H9 (cell line): ENCODE measurements at regions not wholly inside any gene's neighbourhood (a gene's known extent, or its start where the extent isn't known, plus 50 kb on each side); places are given as distances from the start of the nearest gene placed in this dataset.

Source experiments
- DNase-seq: peaks from one replicate; pipeline ENCODE4 v3.0.0-alpha.2; 2017
- H2AFZ ChIP-seq: one replicate; pipeline ENCODE4 v1.6.1; 2013; ENCODE audit warnings: mild to moderate bottlenecking, low read length, control low read depth, moderate library complexity
- H2AK5ac ChIP-seq: 2 replicates; pipeline ENCODE4 v1.6.1; 2013; ENCODE audit warnings: low read length, control low read depth, mixed read lengths; ENCODE audit not compliant: insufficient read length
- H2BK120ac ChIP-seq: one replicate; pipeline ENCODE4 v1.6.1; 2013; ENCODE audit warnings: low read depth, mild to moderate bottlenecking, low read length, control low read depth, inconsistent platforms; ENCODE audit not compliant: poor library complexity, severe bottlenecking
- H2BK12ac ChIP-seq: 2 replicates; pipeline ENCODE4 v1.6.1; 2013; ENCODE audit warnings: low read length, control low read depth, mixed read lengths, low read depth; ENCODE audit not compliant: insufficient read length
- H2BK15ac ChIP-seq: 2 replicates; pipeline ENCODE4 v1.6.1; 2013; ENCODE audit warnings: low read depth, low read length, control low read depth
- H2BK20ac ChIP-seq: one replicate; pipeline ENCODE4 v1.6.1; 2013; ENCODE audit warnings: low read depth, mild to moderate bottlenecking, low read length, control low read depth, inconsistent platforms; ENCODE audit not compliant: poor library complexity, severe bottlenecking
- H2BK5ac ChIP-seq: 2 replicates; pipeline ENCODE4 v1.6.1; 2013; ENCODE audit warnings: low read length, control low read depth, mixed read lengths; ENCODE audit not compliant: insufficient read length
- H3K14ac ChIP-seq: 2 replicates; pipeline ENCODE4 v1.6.1; 2013; ENCODE audit warnings: low read length, control low read depth; ENCODE audit not compliant: insufficient read depth
- H3K18ac ChIP-seq: 2 replicates; pipeline ENCODE4 v1.6.1; 2013; ENCODE audit warnings: low read depth, mild to moderate bottlenecking, mixed read lengths, low read length, control low read depth; ENCODE audit not compliant: insufficient read length
- H3K23ac ChIP-seq: 2 replicates; pipeline ENCODE4 v1.6.1; 2013; ENCODE audit warnings: low read length, control low read depth, mixed read lengths, low read depth; ENCODE audit not compliant: insufficient read length
- H3K23me2 ChIP-seq: 2 replicates; pipeline ENCODE4 v1.6.1; 2013; ENCODE audit warnings: low read depth, mild to moderate bottlenecking, mixed read lengths, low read length, control low read depth; ENCODE audit not compliant: insufficient read length, poor library complexity, severe bottlenecking
- H3K27ac ChIP-seq: 2 replicates; pipeline ENCODE4 v1.5.1; 2013; ENCODE audit warnings: low read length, control low read depth, mixed read lengths, low read depth; ENCODE audit not compliant: insufficient read length
- H3K27me3 ChIP-seq: 2 replicates; pipeline ENCODE4 v1.6.1; 2013; ENCODE audit warnings: low read length, control low read depth, inconsistent platforms; ENCODE audit not compliant: insufficient read depth
- H3K4ac ChIP-seq: 2 replicates; pipeline ENCODE4 v1.6.1; 2013; ENCODE audit warnings: low read depth, mild to moderate bottlenecking, control low read depth, inconsistent platforms, low read length, moderate library complexity
- H3K4me1 ChIP-seq: 2 replicates; pipeline ENCODE4 v1.6.1; 2013; ENCODE audit warnings: low read length, control low read depth, inconsistent platforms; ENCODE audit not compliant: insufficient read depth
- H3K4me2 ChIP-seq: 2 replicates; pipeline ENCODE4 v1.6.1; 2013; ENCODE audit warnings: low read length, control low read depth, mixed read lengths; ENCODE audit not compliant: insufficient read length, insufficient read depth
- H3K56ac ChIP-seq: 2 replicates; pipeline ENCODE4 v1.6.1; 2013; ENCODE audit warnings: low read depth, mild to moderate bottlenecking, mixed read lengths, low read length, control low read depth; ENCODE audit not compliant: insufficient read length
- H3K79me1 ChIP-seq: 2 replicates; pipeline ENCODE4 v1.6.1; 2013; ENCODE audit warnings: low read depth, mild to moderate bottlenecking, moderate library complexity, low read length, control low read depth, inconsistent platforms; ENCODE audit not compliant: insufficient read depth, poor library complexity, severe bottlenecking
- H3K79me2 ChIP-seq: 2 replicates; pipeline ENCODE4 v1.6.1; 2013; ENCODE audit warnings: low read length, control low read depth, inconsistent platforms; ENCODE audit not compliant: insufficient read depth
- H3K9ac ChIP-seq: 2 replicates; pipeline ENCODE4 v1.6.1; 2013; ENCODE audit warnings: low read length, control low read depth, mixed read lengths; ENCODE audit not compliant: insufficient read length; ENCODE audit errors: extremely low read depth
- H3K9me3 ChIP-seq: one replicate; pipeline ENCODE4 v1.6.1; 2013; ENCODE audit warnings: low read depth, low read length, inconsistent platforms; ENCODE audit not compliant: control insufficient read depth
- H3T11ph ChIP-seq: one replicate; pipeline ENCODE4 v1.6.1; 2013; ENCODE audit warnings: mild to moderate bottlenecking, low read length, control low read depth, inconsistent platforms
- H4K20me1 ChIP-seq: one replicate; pipeline ENCODE4 v1.6.1; 2013; ENCODE audit not compliant: control insufficient read depth, insufficient read length, insufficient read depth
- H4K5ac ChIP-seq: 2 replicates; pipeline ENCODE4 v1.6.1; 2013; ENCODE audit warnings: low read depth, mild to moderate bottlenecking, mixed read lengths, low read length, control low read depth; ENCODE audit not compliant: insufficient read length
- H4K8ac ChIP-seq: replicated peaks from 2 replicates; pipeline ENCODE4 v1.6.1; 2013; ENCODE audit warnings: low read length, control low read depth, mixed read lengths, low read depth; ENCODE audit not compliant: insufficient read length
- H4K91ac ChIP-seq: 2 replicates; pipeline ENCODE4 v1.6.1; 2013; ENCODE audit warnings: low read depth, mild to moderate bottlenecking, moderate library complexity, mixed read lengths, low read length, control low read depth; ENCODE audit not compliant: insufficient read length
- H3K27ac Mint-ChIP-seq, 3 experiments: 2 replicates in 2 of 3; 3 replicates in 1 of 3; pipeline ENCODE4 v1.8.0; 2020 to 2021; ENCODE audit warnings: mixed read lengths in 3 of 3, mild to moderate bottlenecking in 1 of 3, moderate library complexity in 1 of 3
- H3K27me3 Mint-ChIP-seq: 2 replicates; pipeline ENCODE4 v1.8.0; 2021; ENCODE audit warnings: low read depth, mild to moderate bottlenecking, moderate library complexity, mixed read lengths
- H3K36me3 Mint-ChIP-seq, 3 experiments: 2 replicates in 2 of 3; 3 replicates in 1 of 3; pipeline ENCODE4 v1.8.0; 2020 to 2021; ENCODE audit warnings: low read depth in 3 of 3, mixed read lengths in 3 of 3; ENCODE audit not compliant: insufficient read depth in 1 of 3
- H3K4me1 Mint-ChIP-seq, 2 experiments: 2 replicates each; pipeline ENCODE4 v1.8.0; 2020; ENCODE audit warnings: mixed read lengths in 2 of 2
- H3K4me3 Mint-ChIP-seq, 2 experiments: 2 replicates in 1 of 2; 3 replicates in 1 of 2; pipeline ENCODE4 v1.8.0; 2020 to 2021; ENCODE audit warnings: mild to moderate bottlenecking in 2 of 2, mixed read lengths in 2 of 2, moderate library complexity in 1 of 2
- H3K9me3 Mint-ChIP-seq, 2 experiments: 2 replicates in 1 of 2; 3 replicates in 1 of 2; pipeline ENCODE4 v1.8.0; 2020; ENCODE audit warnings: mild to moderate bottlenecking in 2 of 2, mixed read lengths in 2 of 2, moderate library complexity in 1 of 2
- WGBS: extraction: QIAGEN DNeasy Blood & Tissue Kit; methylation state at CpG from one replicate; pipeline ENCODE4 v1.1.7; 2013; ENCODE audit warnings: missing lambda C conversion rate, low lambda C conversion rate, mixed read lengths; ENCODE audit not compliant: insufficient read length; ENCODE audit errors: extremely low coverage; 5-methylcytosine and 5-hydroxymethylcytosine counted together
- TF ChIP-seq, protein P1 (sequence below): fragments of 200-600 bp; sonication (generic); conservative IDR thresholded peaks from 3 replicates; pipeline ENCODE4 v1.8.0; 2021; ENCODE audit warnings: antibody characterized with exemption, mild to moderate bottlenecking

DNA sequence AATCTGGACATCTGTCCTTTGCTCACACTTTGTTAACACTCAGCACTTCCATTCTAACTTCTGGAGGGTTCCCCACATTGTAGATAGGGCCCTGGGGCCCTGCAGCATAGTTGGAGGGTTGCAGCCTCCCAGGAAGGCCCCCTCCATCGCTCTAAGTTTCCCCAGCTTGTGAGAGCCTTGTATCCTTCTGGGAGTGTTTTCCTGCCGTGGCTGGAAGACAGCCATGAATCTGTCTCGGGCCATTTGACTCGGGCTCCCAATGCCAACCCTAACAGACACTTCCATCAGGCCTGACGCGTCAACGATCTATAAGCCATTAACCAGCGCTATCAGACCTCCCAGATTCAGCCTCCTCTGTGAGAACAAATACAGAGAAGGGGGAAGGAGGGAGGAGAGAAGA lies 263.7 kb upstream of the RPL38 start:
- Histone ChIP-seq H3K4me2 (no peak overlapping the region), H3K27me3 (no peaks in the 10 kb centered on the region), H3T11ph (no peak overlapping the region), H2BK5ac (no peak overlapping the region), H4K8ac (no peak overlapping the region), H2BK15ac (no peak overlapping the region), H3K4me1 (no peaks in the 10 kb centered on the region), H2BK120ac (no peak overlapping the region), H3K79me1 (no peaks in the 10 kb centered on the region), H3K27ac (no peak overlapping the region), H3K18ac (no peak overlapping the region), H2BK12ac (no peak overlapping the region), H3K79me2 (no peaks in the 10 kb centered on the region), H3K4ac (no peak overlapping the region), H3K9ac (no peak overlapping the region), H2AFZ (no peak overlapping the region), H2AK5ac (no peak overlapping the region), H3K23ac (no peak overlapping the region), H3K56ac (no peak overlapping the region), H4K5ac (no peak overlapping the region), H3K14ac (no peak overlapping the region; the same call in 1 of the 2 replicates), H3K23me2 (no peaks in the 10 kb centered on the region), H4K20me1 (no peaks in the 10 kb centered on the region), H3K9me3 (no peaks in the 10 kb centered on the region), H2BK20ac (no peak overlapping the region), H4K91ac (no peak overlapping the region)
- no peaks in the 10 kb centered on the region for H3K9me3 Mint-ChIP-seq
- TF ChIP-seq, protein P1, sequence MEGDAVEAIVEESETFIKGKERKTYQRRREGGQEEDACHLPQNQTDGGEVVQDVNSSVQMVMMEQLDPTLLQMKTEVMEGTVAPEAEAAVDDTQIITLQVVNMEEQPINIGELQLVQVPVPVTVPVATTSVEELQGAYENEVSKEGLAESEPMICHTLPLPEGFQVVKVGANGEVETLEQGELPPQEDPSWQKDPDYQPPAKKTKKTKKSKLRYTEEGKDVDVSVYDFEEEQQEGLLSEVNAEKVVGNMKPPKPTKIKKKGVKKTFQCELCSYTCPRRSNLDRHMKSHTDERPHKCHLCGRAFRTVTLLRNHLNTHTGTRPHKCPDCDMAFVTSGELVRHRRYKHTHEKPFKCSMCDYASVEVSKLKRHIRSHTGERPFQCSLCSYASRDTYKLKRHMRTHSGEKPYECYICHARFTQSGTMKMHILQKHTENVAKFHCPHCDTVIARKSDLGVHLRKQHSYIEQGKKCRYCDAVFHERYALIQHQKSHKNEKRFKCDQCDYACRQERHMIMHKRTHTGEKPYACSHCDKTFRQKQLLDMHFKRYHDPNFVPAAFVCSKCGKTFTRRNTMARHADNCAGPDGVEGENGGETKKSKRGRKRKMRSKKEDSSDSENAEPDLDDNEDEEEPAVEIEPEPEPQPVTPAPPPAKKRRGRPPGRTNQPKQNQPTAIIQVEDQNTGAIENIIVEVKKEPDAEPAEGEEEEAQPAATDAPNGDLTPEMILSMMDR = no peak
- no CpG with 5 or more reads among the region's 8 CpGs for WGBS
- peaks cover 36% of the 10 kb centered on the region for H3K27me3 Mint-ChIP-seq
- H3K27ac Mint-ChIP-seq = no peak overlapping the region
- DNase-seq = no peak
- no peaks in the 10 kb centered on the region; a peak in 1 of 4 replicates for H3K4me1 Mint-ChIP-seq
- H3K4me3 Mint-ChIP-seq = no peak overlapping the region
- H3K36me3 Mint-ChIP-seq = no peaks in the 10 kb centered on the region
